ENCODE measurements at regions not wholly inside any gene's neighbourhood (a gene's known extent, or its start where the extent isn't known, plus 50 kb on each side); places are given as distances from the start of the nearest gene placed in this dataset.
"Not testable (repeated sequence)": the region's sequence is repeated elsewhere in the genome, so short reads cannot be mapped to it uniquely, and the experiment has no call there.

DNA sequence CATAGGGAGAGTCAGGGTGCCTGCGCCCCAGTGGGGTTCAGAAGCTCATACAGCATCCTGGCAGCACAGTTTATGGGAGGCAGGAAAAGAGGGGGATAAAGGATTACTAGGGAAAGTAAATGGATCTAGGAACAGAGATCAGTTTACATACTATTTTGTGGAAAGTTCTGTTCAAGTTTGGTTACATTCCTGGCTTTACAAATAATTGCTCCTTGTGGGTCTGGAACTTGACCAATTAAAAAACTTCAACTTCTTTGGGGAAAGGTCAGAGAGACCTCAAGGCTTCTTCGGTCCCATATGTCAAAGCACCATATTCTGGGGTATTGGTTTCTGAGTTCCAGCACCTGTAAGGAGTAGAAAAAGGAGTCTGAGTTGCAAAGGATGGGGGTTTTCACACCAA, 64.1 kb downstream of the ZDHHC19 start:
- H3K36me3 Mint-ChIP-seq = no peaks in the 10 kb centered on the region
- DNase-seq (ENCODE audit: low spot score) (no peak), ATAC-seq (no peak)
- no peaks in the 10 kb centered on the region for H3K9me3 Mint-ChIP-seq
- no peak overlapping the region for H3K27ac Mint-ChIP-seq
- no peaks in the 10 kb centered on the region for H3K27me3 Mint-ChIP-seq
- peaks cover 17 to 19% of the 10 kb centered on the region in 2 donors for H3K4me1 Mint-ChIP-seq (ENCODE audit: low read depth in 2 of 2)
- H3K4me3 Mint-ChIP-seq = no peak overlapping the region

DNA sequence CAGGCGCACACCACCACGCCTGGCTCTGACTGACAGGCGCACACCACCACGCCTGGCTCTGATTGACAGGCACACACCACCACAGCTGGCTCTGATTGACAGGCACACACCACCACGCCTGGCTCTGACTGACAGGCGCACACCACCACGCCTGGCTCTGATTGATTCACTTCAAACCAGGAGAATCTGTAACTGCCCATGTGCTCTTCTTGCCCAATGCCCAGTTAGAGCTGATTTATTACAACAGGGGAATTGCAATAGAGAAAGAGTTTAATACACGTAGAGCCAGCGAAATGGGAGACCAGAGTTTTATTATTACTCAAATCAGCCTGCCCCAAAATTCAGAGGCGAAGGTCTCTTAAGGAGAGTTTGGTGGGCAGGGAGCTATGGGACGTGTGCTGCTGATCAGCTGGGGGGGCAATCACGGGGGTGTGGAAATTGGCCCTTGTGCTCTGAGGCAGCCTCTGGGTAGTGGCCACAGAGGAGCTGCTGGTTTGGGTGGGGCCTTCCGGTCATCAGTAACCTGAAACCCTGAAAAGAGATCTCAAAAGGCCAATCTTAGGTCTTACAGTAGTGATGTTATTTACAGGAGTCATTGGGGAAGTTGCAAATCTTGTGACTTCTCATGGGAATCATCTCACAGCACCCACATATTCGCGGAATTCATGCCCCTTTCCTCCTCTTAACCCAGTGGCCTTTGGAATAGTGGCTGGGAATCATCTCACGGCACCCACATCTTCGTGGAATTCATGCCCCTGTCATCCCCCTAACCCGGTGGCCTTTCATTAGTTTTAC, 63.8 kb upstream of the TFRC start:
- ATAC-seq (no peak), DNase-seq (ENCODE audit: low spot score) (no peak)
- H3K4me3 Mint-ChIP-seq = no peak overlapping the region
- peak overlapping the region in 1 of 2 donors; percentile 68 for H3K27ac Mint-ChIP-seq
- H3K4me1 Mint-ChIP-seq (ENCODE audit: low read depth in 2 of 2) = peaks cover 17 to 19% of the 10 kb centered on the region in 2 donors
- no peaks in the 10 kb centered on the region for H3K36me3 Mint-ChIP-seq
- no peaks in the 10 kb centered on the region for H3K9me3 Mint-ChIP-seq
- H3K27me3 Mint-ChIP-seq = peaks cover 0 to 2% of the 10 kb centered on the region in 2 donors

DNA sequence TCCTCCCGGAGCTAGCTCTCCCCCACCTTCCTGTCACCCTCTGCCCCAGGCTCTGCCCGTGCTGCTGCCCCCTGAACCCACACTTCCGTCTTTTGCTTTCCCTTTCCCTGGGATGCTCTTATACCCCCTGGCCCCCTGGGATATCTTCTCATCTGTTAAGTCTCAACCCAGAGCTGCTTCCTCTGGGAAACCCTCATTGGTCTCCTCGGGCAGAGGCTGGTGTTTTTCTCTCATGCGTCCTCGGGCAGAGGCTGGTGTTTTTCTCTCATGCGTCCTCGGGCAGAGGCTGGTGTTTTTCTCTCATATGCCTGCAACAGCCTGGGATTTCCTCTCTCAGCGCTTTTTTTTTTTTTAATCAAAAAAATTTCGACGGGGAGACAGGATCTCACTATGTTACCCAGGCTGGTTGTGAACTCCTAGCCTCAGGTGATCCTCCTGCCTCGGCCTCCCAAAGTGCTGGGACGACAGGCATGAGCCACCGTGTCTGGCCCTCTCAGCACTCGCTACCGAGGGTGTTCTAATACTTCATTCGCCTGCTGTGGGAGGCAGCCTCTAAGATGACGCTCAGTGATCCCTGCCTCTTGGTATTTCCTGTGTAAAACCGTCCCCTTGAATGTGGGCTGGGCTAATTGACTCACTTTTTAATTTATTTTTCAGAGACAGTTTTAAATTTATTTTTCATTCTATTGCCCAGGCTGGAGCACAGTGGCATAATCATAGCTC, 62.7 kb upstream of the TFRC start:
- Mint-ChIP-seq H3K27me3 (peaks cover 0 to 2% of the 10 kb centered on the region in 2 donors), H3K4me3 (peak overlapping the region; percentile 79), H3K27ac (peak overlapping the region; percentile 89 to 95), H3K4me1 (ENCODE audit: low read depth in 2 of 2) (peaks cover 17 to 19% of the 10 kb centered on the region in 2 donors), H3K9me3 (no peaks in the 10 kb centered on the region), H3K36me3 (no peaks in the 10 kb centered on the region)
- ATAC-seq (peak; percentile 74 to 86), DNase-seq (ENCODE audit: low spot score) (no peak)

DNA sequence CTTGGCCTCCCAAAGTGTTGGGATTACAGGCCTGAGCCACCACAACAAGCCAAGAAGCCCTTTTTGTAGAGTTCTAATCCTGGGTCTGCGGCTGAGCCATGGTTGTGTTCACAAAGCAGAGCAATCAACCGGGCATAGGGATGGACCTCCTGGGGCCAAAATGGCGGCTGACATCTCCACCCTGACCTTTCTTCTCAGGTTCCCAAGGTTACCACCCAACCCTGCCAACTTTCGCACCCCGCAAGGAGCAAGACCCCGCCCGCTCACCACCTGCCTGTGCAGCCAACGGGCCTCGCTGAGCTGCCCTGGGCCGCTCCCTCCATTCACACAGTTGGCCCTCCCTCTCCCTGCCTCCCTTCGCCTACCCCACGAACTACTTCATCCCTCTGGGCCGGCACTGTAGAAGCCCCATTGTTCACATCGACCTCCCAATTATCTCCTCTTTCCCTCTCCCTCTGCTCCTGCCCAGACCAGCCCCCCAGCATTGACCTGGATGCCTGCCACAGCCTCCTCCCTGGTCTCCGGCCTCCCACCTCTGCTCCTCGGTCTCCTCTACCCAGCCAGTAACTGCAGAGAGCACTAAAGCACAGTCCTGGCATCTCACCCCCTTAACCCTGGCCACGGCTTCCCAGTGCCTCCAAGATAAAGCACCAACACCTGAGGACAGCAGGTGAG, 62.0 kb upstream of the TFRC start:
- Mint-ChIP-seq H3K27ac (peak overlapping the region; percentile 89 to 95), H3K4me3 (peak overlapping the region; percentile 79), H3K9me3 (no peaks in the 10 kb centered on the region), H3K4me1 (ENCODE audit: low read depth in 2 of 2) (peaks cover 17 to 19% of the 10 kb centered on the region in 2 donors), H3K27me3 (peaks cover 0 to 2% of the 10 kb centered on the region in 2 donors), H3K36me3 (no peaks in the 10 kb centered on the region)
- ATAC-seq = peak in 1 of 2 donors; percentile 38
- no peak for DNase-seq (ENCODE audit: low spot score)

DNA sequence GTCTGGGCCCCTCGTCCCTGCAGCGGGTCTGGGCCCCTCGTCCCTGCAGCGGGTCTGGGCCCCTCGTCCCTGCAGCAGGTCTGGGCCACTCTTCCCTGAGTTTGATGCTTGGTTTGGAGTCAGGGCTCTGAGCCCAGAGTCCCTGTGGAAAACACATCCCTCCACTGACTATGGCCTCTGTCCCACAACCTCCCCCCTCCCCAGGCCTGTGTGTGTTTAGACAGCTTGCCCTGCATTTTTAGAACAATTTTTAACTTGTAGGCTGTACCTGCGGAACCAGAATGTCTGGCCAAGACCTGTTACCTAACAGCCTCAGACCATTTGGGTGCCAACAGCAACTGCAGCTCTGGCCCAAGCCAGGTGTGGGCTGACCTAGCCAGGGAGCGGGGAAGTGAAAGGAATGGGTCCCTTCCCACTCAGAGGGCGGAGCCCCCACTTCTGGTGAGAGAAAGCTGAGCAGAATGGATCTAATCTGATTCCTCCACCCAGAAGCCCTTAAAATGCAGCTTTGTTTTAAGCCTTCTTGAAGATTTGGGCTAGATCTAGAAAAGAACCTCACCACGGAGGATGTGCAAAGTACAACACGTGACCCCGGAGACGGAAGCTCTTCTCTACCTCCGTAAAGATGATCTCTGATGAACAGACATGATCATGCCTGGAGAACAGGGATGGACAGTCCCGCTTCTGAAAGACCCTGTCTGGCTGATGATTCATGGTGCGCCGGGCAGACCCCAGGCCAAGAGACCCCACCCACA, 60.5 kb upstream of the TFRC start:
- H3K4me1 Mint-ChIP-seq (ENCODE audit: low read depth in 2 of 2) = peaks cover 17 to 19% of the 10 kb centered on the region in 2 donors
- H3K4me3 Mint-ChIP-seq = peak overlapping the region; percentile 8
- H3K9me3 Mint-ChIP-seq = no peaks in the 10 kb centered on the region
- H3K27ac Mint-ChIP-seq = peak overlapping the region; percentile 49 to 56
- ATAC-seq (no peak), DNase-seq (ENCODE audit: low spot score) (no peak)
- H3K27me3 Mint-ChIP-seq = peaks cover 0 to 2% of the 10 kb centered on the region in 2 donors
- no peaks in the 10 kb centered on the region for H3K36me3 Mint-ChIP-seq

DNA sequence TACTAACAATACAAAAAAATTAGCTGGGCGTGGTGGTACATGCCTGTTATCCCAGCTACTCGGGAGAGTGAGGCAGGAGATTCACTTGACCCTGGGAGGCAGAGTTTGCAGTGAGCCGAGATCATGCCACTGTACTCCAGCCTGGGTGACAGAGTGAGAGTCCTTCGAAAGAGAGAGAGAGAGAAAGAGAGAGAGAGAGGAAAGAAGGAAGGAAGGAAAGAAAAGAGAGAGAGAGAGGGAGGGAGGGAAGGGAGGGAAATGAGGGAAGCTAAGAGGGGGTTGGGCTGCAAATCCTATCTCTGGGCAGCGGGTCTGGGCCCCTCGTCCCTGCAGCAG, 59.9 kb upstream of the TFRC start:
- peaks cover 17 to 19% of the 10 kb centered on the region in 2 donors for H3K4me1 Mint-ChIP-seq (ENCODE audit: low read depth in 2 of 2)

DNA sequence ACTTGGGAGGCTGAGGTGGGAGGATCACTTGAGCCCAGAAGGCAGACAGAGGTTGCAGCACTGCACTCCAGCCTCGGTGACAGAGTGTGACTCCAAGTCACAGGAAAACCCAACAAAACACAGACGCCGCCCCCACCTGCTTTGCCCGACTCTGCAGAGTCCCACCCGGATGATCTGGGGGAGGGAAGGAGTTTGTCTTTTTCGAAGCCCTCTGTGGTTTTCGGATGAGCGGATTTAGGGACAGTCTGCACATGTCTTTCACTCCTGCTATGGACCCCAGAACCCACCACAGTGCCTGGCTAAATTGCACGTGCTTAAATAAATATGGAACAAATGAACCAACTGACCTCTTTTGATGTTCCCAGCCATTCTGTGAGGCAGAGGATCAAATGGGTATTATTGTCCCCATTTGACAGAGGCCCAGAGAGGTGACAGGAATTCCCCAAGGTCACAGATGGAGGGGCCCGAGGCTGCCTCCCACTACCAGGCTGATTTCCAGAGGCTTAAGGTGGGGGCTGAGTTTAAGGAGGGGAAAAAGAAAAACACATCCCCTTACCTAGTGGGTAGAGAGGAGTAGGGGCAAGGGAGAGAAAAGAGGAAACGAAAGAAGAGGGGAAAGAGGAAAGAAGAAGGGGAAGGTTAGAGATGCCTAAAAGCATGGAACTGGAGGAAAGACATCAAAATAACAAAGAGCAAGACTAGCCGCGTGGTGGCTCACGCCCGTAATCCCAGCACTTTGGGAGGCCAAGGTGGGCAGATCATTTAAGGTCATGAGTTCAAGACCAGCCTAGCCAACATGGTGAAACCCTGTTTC, 59.4 kb upstream of the TFRC start:
- H3K4me1 Mint-ChIP-seq (ENCODE audit: low read depth in 2 of 2) = peaks cover 17 to 19% of the 10 kb centered on the region in 2 donors
- no peak for ATAC-seq
- peaks cover 0 to 2% of the 10 kb centered on the region in 2 donors for H3K27me3 Mint-ChIP-seq
- H3K9me3 Mint-ChIP-seq = no peaks in the 10 kb centered on the region
- no peak for DNase-seq (ENCODE audit: low spot score)
- no peak overlapping the region for H3K4me3 Mint-ChIP-seq
- no peaks in the 10 kb centered on the region for H3K36me3 Mint-ChIP-seq
- H3K27ac Mint-ChIP-seq = peak overlapping the region in 1 of 2 donors; percentile 56

More for the DNA sequence above, 59.9 kb upstream of the TFRC start:
- peak overlapping the region in 1 of 2 donors; percentile 56 for H3K27ac Mint-ChIP-seq
- peaks cover 0 to 2% of the 10 kb centered on the region in 2 donors for H3K27me3 Mint-ChIP-seq
- ATAC-seq = no peak
- H3K9me3 Mint-ChIP-seq = no peaks in the 10 kb centered on the region
- H3K4me3 Mint-ChIP-seq = no peak overlapping the region
- DNase-seq (ENCODE audit: low spot score) = no peak
- H3K36me3 Mint-ChIP-seq = no peaks in the 10 kb centered on the region

DNA sequence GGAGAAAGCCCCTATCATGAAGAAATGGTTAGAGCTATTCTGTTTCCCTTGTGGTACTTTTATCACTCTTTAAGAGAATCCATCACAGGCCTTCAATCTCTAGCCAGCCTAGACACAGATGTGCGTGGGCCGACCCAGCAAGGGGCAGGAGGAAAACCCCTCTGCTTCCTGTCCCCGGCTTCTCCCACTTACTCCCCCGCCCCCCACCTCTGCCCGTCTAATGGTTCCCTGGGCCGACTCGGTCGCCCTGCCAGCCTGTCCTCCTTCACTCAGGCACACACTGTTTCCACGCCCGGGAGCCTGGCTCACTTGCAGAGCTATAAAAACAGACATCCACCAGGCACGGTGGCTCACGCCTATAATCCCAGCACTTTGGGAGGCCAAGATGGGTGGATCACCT, 58.3 kb upstream of the TFRC start:
- Mint-ChIP-seq H3K9me3 (no peaks in the 10 kb centered on the region), H3K27ac (no peak overlapping the region), H3K4me3 (no peak overlapping the region), H3K36me3 (no peaks in the 10 kb centered on the region), H3K4me1 (ENCODE audit: low read depth in 2 of 2) (peaks cover 17 to 19% of the 10 kb centered on the region in 2 donors), H3K27me3 (peaks cover 0 to 2% of the 10 kb centered on the region in 2 donors)
- DNase-seq (ENCODE audit: low spot score) (no peak), ATAC-seq (no peak)

DNA sequence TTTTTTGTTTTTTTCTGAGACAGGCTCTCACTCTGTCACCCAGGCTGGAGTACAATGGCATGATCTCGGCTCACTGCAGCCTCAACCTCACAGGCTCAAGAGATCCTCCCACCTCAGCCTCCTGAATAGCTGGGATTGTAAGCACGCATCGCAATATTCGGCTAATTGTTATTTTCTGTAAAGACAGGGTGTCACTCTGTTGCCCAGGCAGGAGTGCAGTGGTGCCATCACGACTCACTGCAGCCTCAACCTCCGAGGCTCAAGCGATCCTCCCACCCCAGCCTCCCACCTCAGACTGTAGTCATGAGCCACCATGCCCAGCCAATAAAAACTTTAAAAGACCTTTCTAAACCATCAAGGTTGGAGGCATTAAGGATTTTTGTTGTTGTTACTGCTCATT, 57.4 kb upstream of the TFRC start:
- H3K4me1 Mint-ChIP-seq (ENCODE audit: low read depth in 2 of 2) = peaks cover 11 to 12% of the 10 kb centered on the region in 2 donors
- no peaks in the 10 kb centered on the region for H3K9me3 Mint-ChIP-seq
- H3K36me3 Mint-ChIP-seq = no peaks in the 10 kb centered on the region
- H3K4me3 Mint-ChIP-seq = no peak overlapping the region
- ATAC-seq (no peak), DNase-seq (ENCODE audit: low spot score) (no peak)
- H3K27ac Mint-ChIP-seq = no peak overlapping the region
- H3K27me3 Mint-ChIP-seq = peaks cover 0 to 2% of the 10 kb centered on the region in 2 donors

DNA sequence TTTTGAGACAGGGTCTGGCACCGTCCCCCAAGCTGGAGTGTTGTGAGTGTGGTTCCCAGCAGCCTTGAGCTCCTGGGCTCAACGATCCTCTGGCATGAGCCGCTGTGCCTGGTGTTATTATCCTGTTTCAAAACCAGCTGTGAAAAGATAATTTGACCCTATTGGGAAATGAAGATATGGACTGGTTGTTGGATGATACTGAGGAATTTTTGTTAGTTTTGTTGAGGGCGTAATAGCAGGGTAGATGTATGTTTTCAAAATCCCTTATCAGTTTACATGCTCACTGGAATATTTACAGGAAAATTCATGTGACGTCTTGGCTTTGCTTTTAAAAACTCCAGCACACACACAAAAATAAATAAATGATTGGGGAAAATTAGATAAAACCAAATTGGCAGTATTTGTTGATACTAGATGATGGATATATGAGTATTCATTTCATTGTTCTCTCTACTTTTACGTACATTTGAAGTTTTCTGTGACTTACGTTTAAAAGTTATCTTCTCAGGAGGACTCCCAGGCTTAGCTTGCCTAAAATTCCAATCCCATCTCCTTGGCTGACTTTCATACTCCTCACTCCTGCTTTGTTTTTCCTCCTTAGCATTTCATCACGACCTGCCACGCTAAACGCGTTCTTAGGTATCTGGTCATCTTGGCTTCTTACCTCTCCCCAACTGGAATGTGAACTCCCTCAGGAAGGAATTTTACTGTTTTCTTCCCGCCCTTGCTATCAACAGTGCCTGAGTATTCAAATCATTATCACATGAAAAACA, 56.8 kb upstream of the TFRC start:
- H3K27ac Mint-ChIP-seq = no peak overlapping the region
- ATAC-seq = no peak
- H3K9me3 Mint-ChIP-seq = no peaks in the 10 kb centered on the region
- no peak for DNase-seq (ENCODE audit: low spot score)
- H3K27me3 Mint-ChIP-seq = peaks cover 0 to 2% of the 10 kb centered on the region in 2 donors
- H3K4me1 Mint-ChIP-seq (ENCODE audit: low read depth in 2 of 2) = peaks cover 6 to 7% of the 10 kb centered on the region in 2 donors
- H3K4me3 Mint-ChIP-seq = no peak overlapping the region
- no peaks in the 10 kb centered on the region for H3K36me3 Mint-ChIP-seq

DNA sequence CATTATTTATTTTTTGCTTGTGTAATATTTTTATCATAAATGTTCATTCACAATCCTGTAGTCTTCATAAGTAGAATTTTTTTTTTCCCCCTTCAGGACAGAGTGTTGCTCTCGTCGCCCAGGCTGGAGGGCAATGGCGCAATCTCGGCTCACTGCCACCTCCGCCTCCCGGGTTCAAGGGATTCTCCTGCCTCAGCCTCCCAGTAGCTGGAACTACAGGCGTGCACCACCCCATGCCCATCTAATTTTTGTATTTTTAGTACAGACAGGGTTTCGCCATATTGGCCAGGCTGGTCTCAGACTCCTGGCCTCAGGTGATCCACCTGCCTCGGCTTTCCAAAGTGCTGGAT, 54.7 kb upstream of the TFRC start:
- H3K36me3 Mint-ChIP-seq; H3K27me3 Mint-ChIP-seq; H3K9me3 Mint-ChIP-seq; DNase-seq (ENCODE audit: low spot score); H3K4me1 Mint-ChIP-seq (ENCODE audit: low read depth in 2 of 2); H3K4me3 Mint-ChIP-seq; ATAC-seq; H3K27ac Mint-ChIP-seq: not testable (repeated sequence)
